GM10266 (cell line): ENCODE measurements at regions not wholly inside any gene's neighbourhood (a gene's known extent, or its start where the extent isn't known, plus 50 kb on each side); places are given as distances from the start of the nearest gene placed in this dataset.

Experiments used
- DNase-seq: peaks from one replicate; pipeline ENCODE4 v3.0.0; 2012; ENCODE audit errors: extremely low spot score
- TF ChIP-seq, protein P1 (sequence below): IDR thresholded peaks from 2 replicates; pipeline ENCODE4 v1.5.1; 2012; ENCODE audit warnings: mild to moderate bottlenecking, low read depth; ENCODE audit not compliant: control insufficient read depth, insufficient read depth; ENCODE audit errors: missing control alignments

DNA sequence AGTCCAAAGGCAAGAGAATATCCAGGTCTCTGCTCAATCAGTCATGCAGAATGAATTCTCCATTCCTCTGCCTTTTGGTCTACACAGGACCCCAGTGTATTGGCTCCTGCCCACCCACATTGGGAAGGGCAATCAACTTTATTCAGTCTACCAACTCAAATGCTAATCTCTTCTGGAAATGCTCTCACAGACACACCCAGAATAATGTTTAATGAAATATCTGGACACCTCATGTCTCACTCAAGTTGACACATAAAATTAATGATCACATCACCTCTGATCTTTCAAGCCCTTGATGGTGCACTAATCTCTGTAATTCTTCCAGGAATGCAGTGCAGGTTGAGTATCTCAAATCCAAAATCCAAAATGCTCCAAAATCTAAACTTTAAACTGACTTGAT, 315.6 kb downstream of the HRH4 start:
- TF ChIP-seq, protein P1, sequence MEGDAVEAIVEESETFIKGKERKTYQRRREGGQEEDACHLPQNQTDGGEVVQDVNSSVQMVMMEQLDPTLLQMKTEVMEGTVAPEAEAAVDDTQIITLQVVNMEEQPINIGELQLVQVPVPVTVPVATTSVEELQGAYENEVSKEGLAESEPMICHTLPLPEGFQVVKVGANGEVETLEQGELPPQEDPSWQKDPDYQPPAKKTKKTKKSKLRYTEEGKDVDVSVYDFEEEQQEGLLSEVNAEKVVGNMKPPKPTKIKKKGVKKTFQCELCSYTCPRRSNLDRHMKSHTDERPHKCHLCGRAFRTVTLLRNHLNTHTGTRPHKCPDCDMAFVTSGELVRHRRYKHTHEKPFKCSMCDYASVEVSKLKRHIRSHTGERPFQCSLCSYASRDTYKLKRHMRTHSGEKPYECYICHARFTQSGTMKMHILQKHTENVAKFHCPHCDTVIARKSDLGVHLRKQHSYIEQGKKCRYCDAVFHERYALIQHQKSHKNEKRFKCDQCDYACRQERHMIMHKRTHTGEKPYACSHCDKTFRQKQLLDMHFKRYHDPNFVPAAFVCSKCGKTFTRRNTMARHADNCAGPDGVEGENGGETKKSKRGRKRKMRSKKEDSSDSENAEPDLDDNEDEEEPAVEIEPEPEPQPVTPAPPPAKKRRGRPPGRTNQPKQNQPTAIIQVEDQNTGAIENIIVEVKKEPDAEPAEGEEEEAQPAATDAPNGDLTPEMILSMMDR = no peak
- no peak for DNase-seq

DNA sequence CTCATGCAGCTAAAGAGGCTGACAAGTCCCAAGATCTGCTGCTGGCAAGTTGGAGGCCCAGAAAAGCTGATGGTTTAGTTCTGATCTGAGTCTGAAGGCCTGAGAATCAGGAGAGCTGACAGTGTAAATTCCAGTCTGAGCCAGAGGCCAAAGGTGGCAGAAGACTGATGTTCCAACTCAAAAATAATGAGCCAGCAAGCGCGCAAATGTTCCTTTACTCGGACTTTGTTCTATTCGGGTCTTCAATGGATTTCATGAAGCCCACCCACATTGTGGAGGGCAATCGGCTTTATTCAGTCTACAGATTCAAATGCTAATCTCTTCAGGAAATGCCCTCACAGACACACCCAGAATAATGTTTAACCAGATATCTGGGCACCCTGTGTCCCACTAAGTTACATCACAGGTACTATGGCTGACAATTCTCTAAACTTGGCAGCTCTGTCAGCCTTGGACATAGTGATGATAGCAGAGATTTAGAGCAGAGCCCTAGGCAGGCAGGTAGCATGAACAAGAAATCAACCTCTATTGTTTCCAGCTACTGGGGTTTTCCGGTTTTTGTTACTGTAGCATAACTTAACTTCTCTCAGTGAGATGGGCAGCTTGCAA, 318.5 kb downstream of the HRH4 start:
- TF ChIP-seq, protein P1 = no peak
- DNase-seq = no peak

DNA sequence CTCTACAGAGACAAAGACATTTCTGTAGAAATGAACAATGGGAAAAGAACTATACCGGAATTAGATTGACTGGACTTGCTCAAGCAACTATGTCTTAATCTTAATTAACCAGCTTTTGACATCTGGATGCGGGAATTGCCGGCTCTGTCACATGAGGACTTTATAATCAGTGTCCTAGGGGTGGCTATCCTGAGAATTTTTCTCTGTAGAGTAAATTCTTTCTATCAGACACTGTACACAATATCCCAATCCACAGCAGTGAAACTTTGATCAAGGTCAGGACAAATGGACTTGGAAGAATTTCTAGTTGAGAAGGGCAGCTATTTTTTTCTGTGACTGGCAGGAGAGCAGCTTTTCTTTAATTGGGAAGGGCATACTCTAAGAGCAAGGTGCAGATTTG, 322.1 kb downstream of the HRH4 start:
- TF ChIP-seq, protein P1 = no peak
- no peak for DNase-seq

DNA sequence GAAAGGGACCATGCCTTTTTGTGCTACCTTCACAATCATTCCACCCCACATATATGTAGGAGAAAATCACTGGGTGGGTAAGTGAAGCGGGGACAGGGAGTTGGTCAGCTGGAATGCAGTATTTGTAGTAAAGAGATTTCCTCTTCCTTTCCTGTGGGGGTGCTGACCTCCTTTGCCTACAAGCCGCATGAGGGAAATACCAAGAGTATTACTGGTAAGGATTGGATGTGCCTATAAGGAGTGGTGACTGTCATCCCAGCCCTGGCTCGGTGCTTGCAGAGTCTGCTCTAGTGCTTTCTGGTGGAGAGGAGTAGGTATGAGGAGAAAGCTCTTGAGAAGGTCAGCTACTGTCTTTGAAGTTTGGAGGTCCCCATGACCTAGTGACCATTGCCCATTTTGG, 324.6 kb downstream of the HRH4 start:
- DNase-seq = no peak
- TF ChIP-seq, protein P1 = no peak

DNA sequence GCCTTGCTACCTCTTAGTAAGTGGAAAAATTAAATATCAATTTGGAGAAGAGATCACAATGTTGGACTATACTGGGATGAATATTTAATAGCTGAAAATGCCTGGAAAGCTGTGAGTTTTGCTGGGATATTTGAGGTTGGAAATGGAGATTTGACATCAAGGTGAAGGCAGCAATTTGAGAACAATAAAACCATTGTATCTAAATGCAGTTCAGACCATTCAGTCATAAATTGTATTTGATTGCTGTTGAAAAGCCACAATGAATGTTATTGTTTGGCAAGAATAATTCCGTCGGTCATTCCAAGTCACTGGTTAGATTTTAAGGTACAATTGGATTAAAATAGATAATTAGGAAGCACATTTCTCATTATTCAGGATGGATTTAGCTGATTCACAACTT, 325.6 kb downstream of the HRH4 start:
- no peak for DNase-seq
- TF ChIP-seq, protein P1 = no peak

DNA sequence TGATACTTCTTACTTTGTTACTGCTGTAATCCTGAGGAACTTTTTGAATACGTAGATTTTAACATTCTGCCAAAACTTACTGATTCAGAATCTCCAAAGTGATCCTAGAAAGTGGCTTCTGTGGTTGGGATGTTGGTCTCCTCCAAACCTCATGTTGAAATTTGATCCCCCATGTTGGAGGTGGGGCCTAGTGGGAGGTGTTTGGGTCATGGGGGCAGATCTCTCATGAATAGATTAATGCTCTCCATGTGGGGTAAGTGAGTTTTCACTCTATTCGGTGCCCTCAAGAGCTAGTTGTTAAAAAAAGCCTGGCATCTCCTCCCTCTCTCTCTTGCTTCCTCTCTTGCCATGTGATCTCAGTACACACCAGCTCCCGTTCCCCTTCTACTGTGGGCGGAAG, 329.9 kb downstream of the HRH4 start:
- TF ChIP-seq, protein P1 = no peak

DNA sequence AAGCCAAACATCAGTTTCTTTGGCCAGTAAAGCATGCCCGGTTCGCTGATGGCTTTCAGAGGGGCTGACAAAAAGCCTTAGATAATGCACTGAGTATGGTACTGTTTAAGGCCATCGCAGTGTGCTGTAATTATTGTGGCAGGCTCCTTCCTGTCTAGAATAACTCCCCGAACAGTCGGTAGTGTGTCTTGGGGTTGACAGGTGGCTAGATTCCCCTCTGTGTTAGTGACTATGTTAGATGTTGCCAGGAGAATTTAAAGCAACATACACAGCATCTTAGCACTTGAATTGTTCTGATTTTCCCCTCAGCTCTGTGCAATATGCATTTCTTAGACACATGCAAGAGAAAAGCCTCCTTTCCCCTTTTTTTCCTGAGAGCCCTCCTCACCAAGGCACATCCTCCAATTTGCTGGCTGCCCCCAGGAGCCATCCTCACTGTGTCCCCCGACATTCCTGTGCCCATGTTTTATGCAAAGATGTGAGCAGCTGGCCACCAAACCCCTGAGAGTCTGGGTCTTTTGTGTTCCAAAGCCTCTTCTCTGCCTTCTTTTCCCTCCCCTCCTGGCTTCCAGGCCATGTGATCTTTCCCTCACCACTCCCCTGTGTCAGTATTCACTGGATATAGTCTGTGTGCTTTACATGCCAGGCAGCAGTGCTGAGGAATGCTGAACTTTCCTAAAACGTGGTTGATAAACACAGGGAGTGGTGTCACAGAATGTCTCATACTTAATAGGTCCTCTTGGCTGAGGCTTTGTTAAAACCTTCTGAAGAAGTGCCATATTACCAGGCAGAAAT, 331.5 kb downstream of the HRH4 start:
- no peak for DNase-seq
- TF ChIP-seq, protein P1 = no peak

More for the DNA sequence above, 329.9 kb downstream of the HRH4 start:
- DNase-seq = no peak
